Lung (tissue), 11 donors: ENCODE measurements at regions not wholly inside any gene's neighbourhood (a gene's known extent, or its start where the extent isn't known, plus 50 kb on each side); places are given as distances from the start of the nearest gene placed in this dataset.
A peak's percentile ranks its signal among the peaks of the same experiment; 100 is the strongest.

Experiments used
- ATAC-seq: fragments of 200-7000 bp; cut with Tn5 transposase; one replicate; pipeline ENCODE4 v1.9.1; 2020; ENCODE audit warnings: moderate number of reproducible peaks; ENCODE audit not compliant: insufficient read depth, low FRiP score
- DNase-seq, 3 donors: peaks; one replicate each; pipeline ENCODE4 v3.0.0-alpha.2; 2013 to 2017
- H3K27ac ChIP-seq, 2 donors: one replicate each; pipeline ENCODE4 v1.5.1; 2013; ENCODE audit warnings: mild to moderate bottlenecking in 2 of 2, moderate library complexity in 2 of 2, control low read depth in 1 of 2, inconsistent platforms in 1 of 2, low read depth in 1 of 2, low read length in 1 of 2
- H3K27me3 ChIP-seq, 3 donors: one replicate each; pipeline ENCODE4 v1.5.1; 2013; ENCODE audit warnings: low read length in 2 of 3; ENCODE audit not compliant: control insufficient read depth in 3 of 3, insufficient read depth in 3 of 3
- H3K36me3 ChIP-seq, 4 donors: one replicate each; pipeline ENCODE4 v1.5.1; 2013; ENCODE audit warnings: low read length in 4 of 4, mild to moderate bottlenecking in 1 of 4, moderate library complexity in 1 of 4; ENCODE audit not compliant: control insufficient read depth in 4 of 4, insufficient read depth in 4 of 4
- H3K4me1 ChIP-seq, 5 donors: one replicate each; pipeline ENCODE4 v1.5.1; 2013; ENCODE audit warnings: low read length in 5 of 5, mild to moderate bottlenecking in 2 of 5, moderate library complexity in 1 of 5; ENCODE audit not compliant: control insufficient read depth in 5 of 5, insufficient read depth in 5 of 5
- H3K4me3 ChIP-seq: one replicate; pipeline ENCODE4 v1.5.1; 2013; ENCODE audit warnings: mild to moderate bottlenecking, control low read depth, moderate library complexity
- H3K9ac ChIP-seq, 2 donors: one replicate each; pipeline ENCODE4 v1.5.1; 2013; ENCODE audit warnings: low read length in 2 of 2, control low read depth in 1 of 2; ENCODE audit not compliant: insufficient read depth in 1 of 2
- H3K9me3 ChIP-seq, 4 donors: one replicate each; pipeline ENCODE4 v1.5.1; 2013; ENCODE audit warnings: low read length in 3 of 4, mild to moderate bottlenecking in 1 of 4, moderate library complexity in 1 of 4; ENCODE audit not compliant: control insufficient read depth in 4 of 4, insufficient read depth in 3 of 4
- CTCF ChIP-seq: IDR thresholded peaks from 2 replicates; pipeline ENCODE4 v1.5.1; 2012; ENCODE audit warnings: mild to moderate bottlenecking; ENCODE audit errors: control extremely low read depth, extremely low read depth
- WGBS, 2 donors: extraction: QIAGEN DNeasy Blood & Tissue Kit; methylation state at CpG; one replicate each; pipeline ENCODE4 v1.1.7; 2013; 5-methylcytosine and 5-hydroxymethylcytosine counted together
- donor health status: control.
- donor health status: control.
- donor health status: Bipolar disorder and iron deficiency.
- donor health status: healthy.
- donor health status: DM: yes; HTN: yes; CAD: no.

DNA sequence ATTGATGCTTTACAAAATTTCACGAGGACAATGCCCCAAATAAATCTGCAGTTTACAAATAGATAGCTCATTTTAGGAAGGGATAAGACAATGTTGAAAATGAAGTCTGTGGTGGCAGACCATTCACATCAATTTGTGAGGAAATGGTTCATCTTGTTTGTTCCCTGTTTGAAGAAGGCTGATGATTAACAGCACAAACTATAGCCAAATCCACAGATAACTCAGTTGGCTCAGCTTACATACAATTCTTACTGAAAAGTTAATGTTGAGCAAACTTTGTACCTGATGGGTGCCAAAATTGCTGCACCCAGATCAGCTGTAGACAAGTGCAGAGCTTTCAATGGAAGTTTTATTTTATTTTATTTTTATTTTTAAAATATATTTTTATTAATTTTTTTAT, 763.9 kb downstream of the DOK5 start:
- DNase-seq (no peak), ATAC-seq (no peak)
- TF ChIP-seq CTCF, result no peak
- no peak overlapping the region for H3K27ac ChIP-seq
- H3K9me3 ChIP-seq, result no peaks in the 10 kb centered on the region
- H3K36me3 ChIP-seq, result no peaks in the 10 kb centered on the region
- no peak overlapping the region for H3K4me3 ChIP-seq
- WGBS, 2 donors, result 56 to 67% methylated on average over 1 of the region's 1 CpG
- no peak overlapping the region for H3K9ac ChIP-seq
- H3K27me3 ChIP-seq, result no peaks in the 10 kb centered on the region
- H3K4me1 ChIP-seq, result no peaks in the 10 kb centered on the region

DNA sequence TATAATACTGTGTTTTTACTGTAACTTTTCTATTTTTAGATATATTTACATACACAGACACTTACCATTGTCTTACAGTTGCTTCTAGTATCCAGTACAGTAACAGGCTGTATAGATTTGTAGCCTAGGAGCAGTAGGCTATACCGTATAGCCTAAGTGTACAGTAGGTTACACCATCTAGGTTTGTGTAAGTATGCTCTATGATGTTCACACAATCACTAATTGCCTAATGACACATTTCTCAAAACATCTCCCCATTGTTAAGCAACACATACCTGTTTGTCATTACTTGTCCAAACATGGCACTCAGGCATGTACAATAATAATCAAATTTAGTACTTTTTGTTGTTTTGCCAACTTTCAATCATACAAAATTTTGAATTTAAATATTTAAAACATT, 757.3 kb downstream of the DOK5 start:
- H3K9me3 ChIP-seq, result no peaks in the 10 kb centered on the region
- no peaks in the 10 kb centered on the region for H3K27me3 ChIP-seq
- H3K27ac ChIP-seq, result no peak overlapping the region
- H3K36me3 ChIP-seq, result no peaks in the 10 kb centered on the region
- no peaks in the 10 kb centered on the region for H3K4me1 ChIP-seq
- no peak overlapping the region for H3K9ac ChIP-seq
- no peak for TF ChIP-seq CTCF
- H3K4me3 ChIP-seq, result no peak overlapping the region
- WGBS, 2 donors, result 81 to 87% methylated on average over 1 of the region's 1 CpG
- DNase-seq, result no peak
- no peak for ATAC-seq

DNA sequence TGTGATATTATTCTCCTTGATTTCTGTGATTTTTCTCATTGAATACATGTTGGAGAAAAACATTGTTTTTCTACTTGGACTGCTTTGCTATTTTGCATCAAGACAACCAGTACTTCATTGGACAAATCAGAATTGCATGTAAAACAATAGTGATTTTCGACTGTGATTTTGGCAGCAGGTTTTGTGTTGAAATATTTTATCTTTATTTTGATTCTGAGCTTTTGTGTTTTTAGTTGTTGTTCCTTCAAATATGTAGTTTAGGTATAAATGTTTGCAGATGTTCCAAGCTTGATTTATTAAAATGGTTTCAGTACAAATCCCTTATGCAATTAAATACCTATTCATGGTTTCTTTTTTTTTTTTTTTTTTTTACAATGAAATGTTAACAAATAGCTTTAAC, 754.1 kb downstream of the DOK5 start:
- no peak overlapping the region for H3K4me3 ChIP-seq
- H3K36me3 ChIP-seq, result no peaks in the 10 kb centered on the region
- peaks cover 0 to 7% (median 2%) of the 10 kb centered on the region in 4 donors for H3K9me3 ChIP-seq
- DNase-seq (no peak), ATAC-seq (no peak)
- H3K9ac ChIP-seq, result no peak overlapping the region
- no peak for TF ChIP-seq CTCF
- no peak overlapping the region for H3K27ac ChIP-seq
- 69 to 81% methylated on average over 1 of the region's 1 CpG for WGBS, 2 donors
- H3K27me3 ChIP-seq, result no peaks in the 10 kb centered on the region
- H3K4me1 ChIP-seq, result no peaks in the 10 kb centered on the region

DNA sequence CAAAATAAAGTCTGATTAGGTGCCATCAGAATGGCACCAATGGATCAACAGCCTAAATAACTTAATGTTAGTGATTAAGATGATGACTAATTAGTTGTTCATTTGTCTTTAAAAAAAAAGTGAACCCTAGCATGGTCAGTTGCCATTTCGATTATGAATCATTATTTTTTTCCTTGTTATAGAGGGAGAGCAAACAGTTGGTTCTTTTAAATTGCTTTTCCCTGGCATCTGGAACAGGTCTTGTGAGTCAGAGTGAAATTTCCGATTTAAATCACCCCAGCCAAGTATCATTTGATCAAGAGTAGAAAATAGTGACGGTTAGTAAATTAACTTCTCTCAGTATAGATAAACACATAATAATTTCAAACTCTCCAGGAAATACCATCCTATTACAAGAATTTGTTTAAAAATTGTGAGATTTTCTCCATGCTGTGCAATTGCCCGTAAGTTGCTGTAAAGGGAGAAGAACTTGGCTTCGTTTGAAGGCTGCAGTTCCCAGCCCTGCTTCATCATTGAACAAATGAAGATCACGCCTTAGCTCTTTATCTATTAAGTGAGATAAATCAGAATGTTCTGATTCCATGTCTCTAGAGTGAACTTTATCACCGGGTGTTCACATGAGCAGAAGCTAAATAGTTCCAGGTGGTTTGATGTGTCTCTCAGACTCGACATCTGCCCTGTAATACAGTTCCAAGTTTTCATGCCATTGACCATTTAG, 741.3 kb downstream of the DOK5 start:
- Histone ChIP-seq H3K4me1 (peaks cover 0 to 6% (median 0%) of the 10 kb centered on the region in 5 donors), H3K27ac (no peak overlapping the region), H3K9me3 (no peaks in the 10 kb centered on the region), H3K4me3 (no peak overlapping the region), H3K9ac (no peak overlapping the region), H3K36me3 (no peaks in the 10 kb centered on the region), H3K27me3 (no peaks in the 10 kb centered on the region)
- WGBS, 2 donors, result 60 to 77% methylated on average over 8 of the region's 8 CpGs
- ATAC-seq (no peak), DNase-seq (peak; percentile 13 to 73 (median 53))
- TF ChIP-seq CTCF, result no peak
